Upper lobe of left lung (tissue), 6 donors: ENCODE measurements at regions not wholly inside any gene's neighbourhood (a gene's known extent, or its start where the extent isn't known, plus 50 kb on each side); places are given as distances from the start of the nearest gene placed in this dataset.

Source experiments
- ATAC-seq, 2 donors: fragments of 200-7000 bp; cut with Tn5 transposase; one replicate each; pipeline ENCODE4 v1.9.1; 2022; ENCODE audit warnings: mild to moderate bottlenecking in 2 of 2, moderate library complexity in 2 of 2; ENCODE audit not compliant: low FRiP score in 2 of 2
- DNase-seq, 2 donors: peaks; one replicate each; pipeline ENCODE4 v3.0.0-alpha.2; 2019 to 2020
- H3K27ac ChIP-seq, 4 donors: fragments of 200-600 bp; sonication (generic); one replicate each; pipeline ENCODE4 v1.5.1; 2016 to 2019
- H3K27me3 ChIP-seq, 4 donors: fragments of 200-600 bp; sonication (generic); one replicate each; pipeline ENCODE4 v1.5.1; 2017 to 2019
- H3K36me3 ChIP-seq, 4 donors: fragments of 200-600 bp; sonication (generic); one replicate each; pipeline ENCODE4 v1.5.1; 2016 to 2019
- H3K4me1 ChIP-seq, 4 donors: fragments of 200-600 bp; sonication (generic); one replicate each; pipeline ENCODE4 v1.5.1; 2018 to 2019
- H3K4me3 ChIP-seq, 4 donors: fragments of 200-600 bp; sonication (generic); one replicate each; pipeline ENCODE4 v1.5.1; 2017 to 2019; ENCODE audit warnings: mild to moderate bottlenecking in 2 of 4, moderate library complexity in 1 of 4
- H3K9me3 ChIP-seq, 4 donors: fragments of 200-600 bp; sonication (generic); one replicate each; pipeline ENCODE4 v1.5.1; 2018 to 2019
- EP300 ChIP-seq, 4 donors: sonication (generic); formaldehyde crosslinking; IDR thresholded peaks; one replicate each; pipeline ENCODE4 v1.5.1; 2017; ENCODE audit warnings: antibody characterized with exemption in 4 of 4, control low read depth in 2 of 4
- POLR2A ChIP-seq, 4 donors: fragments of 450-650 bp; IDR thresholded peaks; one replicate each; pipeline ENCODE4 v1.5.1; 2016 to 2017; ENCODE audit warnings: antibody characterized with exemption in 4 of 4, mild to moderate bottlenecking in 2 of 4
- POLR2AphosphoS5 ChIP-seq, 2 donors: sonication (generic); formaldehyde crosslinking; IDR thresholded peaks; one replicate each; pipeline ENCODE4 v1.5.1; 2017; ENCODE audit warnings: antibody characterized with exemption in 2 of 2
- WGBS, 2 donors: methylation state at CpG; one replicate each; pipeline ENCODE4 v1.1.5; 2017 to 2018; 5-methylcytosine and 5-hydroxymethylcytosine counted together
- TF ChIP-seq, protein P1 (sequence below), 6 experiments: fragments of 450-650 bp in 4 of 6; fragments of 200-600 bp in 2 of 6; sonication (generic) in 2 of 6; IDR thresholded peaks; one replicate each; pipeline ENCODE4 v1.5.1; 2016 to 2019; ENCODE audit warnings: antibody characterized with exemption in 6 of 6
- donor health status: DM: no; HTN: no; CAD: no; lungs with moderate emphysema.
- donor health status: DM: no; HTN: yes; CAD: no; lungs with severe emphysema.

DNA sequence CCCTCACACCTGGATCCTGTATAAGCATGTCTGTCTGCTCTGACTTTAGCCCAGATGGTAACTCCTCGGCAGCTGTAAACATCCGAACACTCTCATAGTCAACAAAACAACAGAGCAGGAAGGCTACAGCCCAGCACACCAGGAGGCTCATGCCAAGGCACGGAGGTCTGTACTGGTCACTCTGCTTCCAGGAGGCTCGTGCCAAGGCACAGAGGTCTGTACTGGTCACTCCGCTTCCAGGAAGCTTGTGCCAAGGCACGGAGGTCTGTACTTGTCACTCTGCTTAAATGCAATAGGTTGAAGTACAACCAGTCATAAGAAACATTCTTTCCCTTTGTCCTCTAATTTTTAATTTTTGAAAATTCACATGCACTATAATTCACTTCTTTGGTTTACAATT is 190.1 kb upstream of the CDH4 start:
- Histone ChIP-seq H3K9me3 (no peaks in the 10 kb centered on the region), H3K4me3 (no peak overlapping the region), H3K4me1 (no peaks in the 10 kb centered on the region), H3K27me3 (no peaks in the 10 kb centered on the region), H3K36me3 (no peaks in the 10 kb centered on the region), H3K27ac (no peak overlapping the region)
- ATAC-seq (no peak), DNase-seq (no peak)
- no peak for TF ChIP-seq POLR2AphosphoS5 (IDR thresholded peaks at IDR 0.05)
- no peak for TF ChIP-seq POLR2A (IDR thresholded peaks at IDR 0.05)
- no peak for TF ChIP-seq EP300 (IDR thresholded peaks at IDR 0.05)
- TF ChIP-seq, protein P1, sequence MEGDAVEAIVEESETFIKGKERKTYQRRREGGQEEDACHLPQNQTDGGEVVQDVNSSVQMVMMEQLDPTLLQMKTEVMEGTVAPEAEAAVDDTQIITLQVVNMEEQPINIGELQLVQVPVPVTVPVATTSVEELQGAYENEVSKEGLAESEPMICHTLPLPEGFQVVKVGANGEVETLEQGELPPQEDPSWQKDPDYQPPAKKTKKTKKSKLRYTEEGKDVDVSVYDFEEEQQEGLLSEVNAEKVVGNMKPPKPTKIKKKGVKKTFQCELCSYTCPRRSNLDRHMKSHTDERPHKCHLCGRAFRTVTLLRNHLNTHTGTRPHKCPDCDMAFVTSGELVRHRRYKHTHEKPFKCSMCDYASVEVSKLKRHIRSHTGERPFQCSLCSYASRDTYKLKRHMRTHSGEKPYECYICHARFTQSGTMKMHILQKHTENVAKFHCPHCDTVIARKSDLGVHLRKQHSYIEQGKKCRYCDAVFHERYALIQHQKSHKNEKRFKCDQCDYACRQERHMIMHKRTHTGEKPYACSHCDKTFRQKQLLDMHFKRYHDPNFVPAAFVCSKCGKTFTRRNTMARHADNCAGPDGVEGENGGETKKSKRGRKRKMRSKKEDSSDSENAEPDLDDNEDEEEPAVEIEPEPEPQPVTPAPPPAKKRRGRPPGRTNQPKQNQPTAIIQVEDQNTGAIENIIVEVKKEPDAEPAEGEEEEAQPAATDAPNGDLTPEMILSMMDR (IDR thresholded peaks at IDR 0.05), result no peak
- WGBS, 2 donors, result 46 to 61% methylated on average over 6 of the region's 6 CpGs

DNA sequence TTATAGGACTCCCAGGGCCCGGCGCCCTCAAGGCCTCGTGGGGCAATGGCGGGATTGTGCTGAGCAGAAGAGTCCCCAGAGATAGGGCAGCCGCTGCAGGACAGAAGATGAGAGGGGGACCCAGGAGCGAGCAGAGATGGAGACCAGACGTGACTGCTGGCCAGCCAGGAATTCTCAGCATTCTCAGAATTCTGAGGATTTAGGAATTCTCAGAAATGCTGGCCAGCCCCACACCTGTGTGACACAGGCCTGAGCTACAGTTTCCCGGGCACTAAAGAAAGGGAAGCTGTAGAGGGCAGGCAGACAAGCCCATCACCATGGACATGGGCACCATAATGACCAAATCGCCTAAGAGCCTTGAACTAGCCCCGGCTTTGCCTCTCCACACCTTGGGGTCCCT is 186.2 kb upstream of the CDH4 start:
- Histone ChIP-seq H3K27ac (no peak overlapping the region), H3K4me1 (no peaks in the 10 kb centered on the region), H3K9me3 (no peaks in the 10 kb centered on the region), H3K36me3 (no peaks in the 10 kb centered on the region), H3K4me3 (no peak overlapping the region), H3K27me3 (no peaks in the 10 kb centered on the region)
- 80 to 82% methylated on average over 7 to 10 of the region's 10 CpGs for WGBS, 2 donors
- ATAC-seq (no peak), DNase-seq (peak in 1 of 2 donors; percentile 38)
- TF ChIP-seq, protein P1 (IDR thresholded peaks at IDR 0.05), result no peak
- TF ChIP-seq POLR2AphosphoS5 (IDR thresholded peaks at IDR 0.05) (no peak), EP300 (IDR thresholded peaks at IDR 0.05) (no peak), POLR2A (IDR thresholded peaks at IDR 0.05) (no peak)

DNA sequence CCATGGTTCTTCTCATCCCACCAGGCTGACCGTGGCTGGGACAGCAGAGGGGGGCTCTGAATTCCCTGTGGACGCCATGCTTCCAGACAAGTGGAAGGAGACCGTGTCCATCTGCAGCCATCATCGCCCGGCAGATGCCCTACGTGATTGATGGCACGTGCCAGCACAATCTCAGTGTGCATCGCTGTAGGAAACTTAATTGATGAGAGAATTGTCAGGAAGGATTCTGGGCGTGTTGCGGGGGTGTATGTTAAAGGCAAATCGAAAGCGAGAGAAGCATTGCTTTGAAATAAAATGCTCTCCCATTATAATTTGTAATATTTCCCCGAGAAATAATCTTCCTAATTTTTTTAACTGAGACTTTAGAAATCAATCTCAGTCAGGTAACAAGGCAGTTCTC is 185.5 kb upstream of the CDH4 start:
- 84 to 90% methylated on average over 12 to 13 of the region's 13 CpGs for WGBS, 2 donors
- Histone ChIP-seq H3K27me3 (no peaks in the 10 kb centered on the region), H3K9me3 (no peaks in the 10 kb centered on the region), H3K4me3 (no peak overlapping the region), H3K4me1 (no peaks in the 10 kb centered on the region), H3K27ac (no peak overlapping the region), H3K36me3 (no peaks in the 10 kb centered on the region)
- TF ChIP-seq POLR2A (IDR thresholded peaks at IDR 0.05) (no peak), POLR2AphosphoS5 (IDR thresholded peaks at IDR 0.05) (no peak)
- ATAC-seq (no peak), DNase-seq (peak in 1 of 2 donors; percentile 9)

DNA sequence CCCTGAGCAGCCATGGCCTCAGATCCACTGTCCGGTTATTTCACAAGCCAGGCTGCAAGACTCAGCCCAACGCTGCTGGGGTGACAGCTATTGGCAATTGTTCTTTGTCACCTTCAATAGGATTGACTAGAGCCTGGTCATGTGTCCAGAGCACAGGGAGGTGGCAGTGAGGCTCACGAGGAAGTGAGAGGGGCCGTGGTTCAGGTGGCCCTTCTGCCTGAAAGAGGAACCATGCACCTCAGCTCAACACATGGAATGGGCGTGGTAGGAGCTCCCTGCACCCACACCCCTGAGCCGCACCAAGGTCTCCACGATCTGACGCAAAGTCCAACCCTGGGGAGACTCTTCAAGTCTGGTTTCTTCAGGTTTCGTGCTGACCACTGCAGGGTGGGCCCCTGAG is 184.8 kb upstream of the CDH4 start:
- H3K4me1 ChIP-seq, result no peaks in the 10 kb centered on the region
- no peaks in the 10 kb centered on the region for H3K36me3 ChIP-seq
- ATAC-seq, result no peak
- WGBS, 2 donors, result 77 to 85% methylated on average over 2 to 9 of the region's 9 CpGs
- H3K4me3 ChIP-seq, result no peak overlapping the region
- no peak overlapping the region for H3K27ac ChIP-seq
- no peaks in the 10 kb centered on the region for H3K9me3 ChIP-seq
- no peaks in the 10 kb centered on the region for H3K27me3 ChIP-seq
- TF ChIP-seq POLR2AphosphoS5 (IDR thresholded peaks at IDR 0.05) (no peak), EP300 (IDR thresholded peaks at IDR 0.05) (no peak), POLR2A (IDR thresholded peaks at IDR 0.05) (no peak)
- TF ChIP-seq, protein P1 (IDR thresholded peaks at IDR 0.05), result no peak
- no peak for DNase-seq

DNA sequence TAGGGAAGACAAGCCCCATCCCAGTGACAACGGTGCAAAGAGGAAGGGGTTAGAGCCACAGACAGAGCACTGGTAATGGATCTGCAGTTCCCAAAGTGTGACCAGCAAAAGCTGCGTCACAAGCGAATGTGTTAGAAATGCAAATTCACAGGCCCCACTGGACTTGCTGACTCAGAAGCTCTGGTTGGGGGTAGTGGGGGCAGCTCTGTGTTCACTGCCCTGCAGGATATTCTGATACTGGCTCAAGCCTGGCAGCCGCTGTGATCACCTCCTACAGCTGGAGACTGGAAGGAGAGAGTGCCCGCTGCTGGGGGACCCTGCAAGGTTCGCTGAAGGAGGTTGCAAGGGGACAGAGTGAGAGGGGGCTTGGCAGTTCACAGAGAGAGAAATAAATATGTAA is 179.7 kb upstream of the CDH4 start:
- H3K4me3 ChIP-seq, result no peak overlapping the region
- H3K27me3 ChIP-seq, result no peaks in the 10 kb centered on the region
- WGBS, 2 donors, result 59 to 69% methylated on average over 6 of the region's 6 CpGs
- no peaks in the 10 kb centered on the region for H3K9me3 ChIP-seq
- DNase-seq, result no peak
- ATAC-seq, result no peak
- no peak for TF ChIP-seq EP300 (IDR thresholded peaks at IDR 0.05)
- no peak for TF ChIP-seq POLR2AphosphoS5 (IDR thresholded peaks at IDR 0.05)
- no peak for TF ChIP-seq POLR2A (IDR thresholded peaks at IDR 0.05)
- TF ChIP-seq, protein P1 (IDR thresholded peaks at IDR 0.05), result no peak
- no peaks in the 10 kb centered on the region for H3K4me1 ChIP-seq
- H3K27ac ChIP-seq, result no peak overlapping the region
- no peaks in the 10 kb centered on the region for H3K36me3 ChIP-seq
